PC-9 (cell line): ENCODE measurements at regions not wholly inside any gene's neighbourhood (a gene's known extent, or its start where the extent isn't known, plus 50 kb on each side); places are given as distances from the start of the nearest gene placed in this dataset.

Experiments used
- CTCF ChIP-seq: fragments of 200-600 bp; sonication (generic); conservative IDR thresholded peaks from 2 replicates; pipeline ENCODE4 v1.6.1; 2017; ENCODE audit warnings: mixed run types, antibody characterized with exemption, mild to moderate bottlenecking, moderate library complexity
- EZH2 ChIP-seq: fragments of 200-600 bp; sonication (generic); IDR thresholded peaks from 2 replicates; pipeline ENCODE4 v1.8.0; 2017; ENCODE audit warnings: antibody characterized with exemption, low read depth

- TF ChIP-seq CTCF: no peak
- no peak for TF ChIP-seq EZH2
Observed at GRCh38 chr2:160932960-160933359, 227.3 kb upstream of the TANK start.
